Erythroblast (primary cell): ENCODE measurements at regions not wholly inside any gene's neighbourhood (a gene's known extent, or its start where the extent isn't known, plus 50 kb on each side); places are given as distances from the start of the nearest gene placed in this dataset.

ENCODE experiments used
- GATA1 ChIP-seq: IDR thresholded peaks from 2 replicates; pipeline ENCODE4 v1.6.1; 2011; ENCODE audit warnings: low read depth, mild to moderate bottlenecking, control low read depth, low read length, moderate library complexity
- POLR2A ChIP-seq: IDR thresholded peaks from 2 replicates; pipeline ENCODE4 v1.6.1; 2011; ENCODE audit warnings: mild to moderate bottlenecking, low read length

GRCh38 chr16:86024210-86024609 is 125.2 kb downstream of the IRF8 start:
- TF ChIP-seq POLR2A (no peak), GATA1 (no peak)
